ENCODE measurements at regions not wholly inside any gene's neighbourhood (a gene's known extent, or its start where the extent isn't known, plus 50 kb on each side); places are given as distances from the start of the nearest gene placed in this dataset.

DNA sequence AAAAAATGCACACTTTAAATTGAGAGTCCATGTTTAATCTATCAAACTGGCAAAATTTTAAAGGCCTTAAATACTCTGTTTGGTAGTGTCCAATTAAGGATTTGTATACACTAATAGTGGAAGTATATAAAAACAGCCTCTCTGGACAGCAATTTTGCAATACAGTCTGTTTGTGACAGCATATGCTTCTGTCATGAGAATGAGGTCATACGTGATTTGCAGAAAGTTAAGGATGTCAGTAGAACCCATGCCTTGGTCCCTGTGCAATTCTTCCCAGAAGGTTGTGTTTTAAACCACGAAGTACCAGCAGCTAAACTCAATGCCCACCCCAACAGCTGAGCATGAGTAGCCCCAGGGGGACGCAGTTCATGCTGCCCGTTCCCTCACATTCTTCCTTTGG is 78.4 kb downstream of the AIPL1 start:
- TF ChIP-seq ZSCAN30 (tag by site-specific recombination; IDR thresholded peaks at IDR 0.05) (no peak), ZNF529 (tag by site-specific recombination; IDR thresholded peaks at IDR 0.05; ENCODE audit: insufficient replicate concordance) (no peak), PRDM1 (tag by site-specific recombination; IDR thresholded peaks at IDR 0.05) (no peak)
- TF ChIP-seq, protein P1, sequence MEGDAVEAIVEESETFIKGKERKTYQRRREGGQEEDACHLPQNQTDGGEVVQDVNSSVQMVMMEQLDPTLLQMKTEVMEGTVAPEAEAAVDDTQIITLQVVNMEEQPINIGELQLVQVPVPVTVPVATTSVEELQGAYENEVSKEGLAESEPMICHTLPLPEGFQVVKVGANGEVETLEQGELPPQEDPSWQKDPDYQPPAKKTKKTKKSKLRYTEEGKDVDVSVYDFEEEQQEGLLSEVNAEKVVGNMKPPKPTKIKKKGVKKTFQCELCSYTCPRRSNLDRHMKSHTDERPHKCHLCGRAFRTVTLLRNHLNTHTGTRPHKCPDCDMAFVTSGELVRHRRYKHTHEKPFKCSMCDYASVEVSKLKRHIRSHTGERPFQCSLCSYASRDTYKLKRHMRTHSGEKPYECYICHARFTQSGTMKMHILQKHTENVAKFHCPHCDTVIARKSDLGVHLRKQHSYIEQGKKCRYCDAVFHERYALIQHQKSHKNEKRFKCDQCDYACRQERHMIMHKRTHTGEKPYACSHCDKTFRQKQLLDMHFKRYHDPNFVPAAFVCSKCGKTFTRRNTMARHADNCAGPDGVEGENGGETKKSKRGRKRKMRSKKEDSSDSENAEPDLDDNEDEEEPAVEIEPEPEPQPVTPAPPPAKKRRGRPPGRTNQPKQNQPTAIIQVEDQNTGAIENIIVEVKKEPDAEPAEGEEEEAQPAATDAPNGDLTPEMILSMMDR (tag by site-specific recombination; IDR thresholded peaks at IDR 0.05) = no peak
